ENCODE measurements at regions not wholly inside any gene's neighbourhood (a gene's known extent, or its start where the extent isn't known, plus 50 kb on each side); places are given as distances from the start of the nearest gene placed in this dataset.

- TF ChIP-seq, protein P1, sequence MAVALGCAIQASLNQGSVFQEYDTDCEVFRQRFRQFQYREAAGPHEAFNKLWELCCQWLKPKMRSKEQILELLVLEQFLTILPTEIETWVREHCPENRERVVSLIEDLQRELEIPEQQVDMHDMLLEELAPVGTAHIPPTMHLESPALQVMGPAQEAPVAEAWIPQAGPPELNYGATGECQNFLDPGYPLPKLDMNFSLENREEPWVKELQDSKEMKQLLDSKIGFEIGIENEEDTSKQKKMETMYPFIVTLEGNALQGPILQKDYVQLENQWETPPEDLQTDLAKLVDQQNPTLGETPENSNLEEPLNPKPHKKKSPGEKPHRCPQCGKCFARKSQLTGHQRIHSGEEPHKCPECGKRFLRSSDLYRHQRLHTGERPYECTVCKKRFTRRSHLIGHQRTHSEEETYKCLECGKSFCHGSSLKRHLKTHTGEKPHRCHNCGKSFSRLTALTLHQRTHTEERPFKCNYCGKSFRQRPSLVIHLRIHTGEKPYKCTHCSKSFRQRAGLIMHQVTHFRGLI (CRISPR knock-in tag; IDR thresholded peaks at IDR 0.05), result no peak
- TF ChIP-seq EZH2 (IDR thresholded peaks at IDR 0.05; ENCODE audit: borderline replicate concordance, low read depth, low read length) (no peak), FOXJ3 (CRISPR knock-in tag; IDR thresholded peaks at IDR 0.05) (no peak), ZKSCAN1 (IDR thresholded peaks at IDR 0.05; ENCODE audit: low read depth, low read length) (no peak)
Observed at GRCh38 chr12:20057398-20057797, 310.9 kb upstream of the PDE3A start.

All from K562 (cell line).